HG03432 (cell line): ENCODE measurements at regions not wholly inside any gene's neighbourhood (a gene's known extent, or its start where the extent isn't known, plus 50 kb on each side); places are given as distances from the start of the nearest gene placed in this dataset.
"Not testable (repeated sequence)": the region's sequence is repeated elsewhere in the genome, so short reads cannot be mapped to it uniquely, and the experiment has no call there.

Experiments used
- ATAC-seq: cut with Tn5 transposase; IDR thresholded peaks from one replicate; pipeline ENCODE4 v1.9.1; 2021; ENCODE audit warnings: mild to moderate bottlenecking, moderate library complexity; ENCODE audit not compliant: unreplicated experiment

DNA sequence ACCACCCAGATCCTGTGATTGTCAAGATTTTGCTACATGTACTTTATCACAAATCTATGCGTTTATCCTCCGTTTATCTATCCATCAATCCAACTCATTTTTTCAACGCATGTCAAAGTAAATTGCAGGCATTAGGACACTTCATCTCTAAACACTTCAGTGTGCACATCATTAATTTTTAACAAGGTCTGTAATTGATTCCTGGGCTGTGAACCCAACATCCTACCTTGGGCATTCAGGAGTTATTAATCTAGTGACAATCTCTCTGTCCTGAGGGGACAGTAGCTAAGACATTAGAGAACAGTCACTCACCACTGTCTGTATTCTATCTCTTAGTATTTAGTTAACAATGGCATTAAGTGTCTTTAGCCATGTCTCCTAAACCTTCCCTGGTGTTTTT lies 264.7 kb downstream of the SOX9 start:
- no peak for ATAC-seq

DNA sequence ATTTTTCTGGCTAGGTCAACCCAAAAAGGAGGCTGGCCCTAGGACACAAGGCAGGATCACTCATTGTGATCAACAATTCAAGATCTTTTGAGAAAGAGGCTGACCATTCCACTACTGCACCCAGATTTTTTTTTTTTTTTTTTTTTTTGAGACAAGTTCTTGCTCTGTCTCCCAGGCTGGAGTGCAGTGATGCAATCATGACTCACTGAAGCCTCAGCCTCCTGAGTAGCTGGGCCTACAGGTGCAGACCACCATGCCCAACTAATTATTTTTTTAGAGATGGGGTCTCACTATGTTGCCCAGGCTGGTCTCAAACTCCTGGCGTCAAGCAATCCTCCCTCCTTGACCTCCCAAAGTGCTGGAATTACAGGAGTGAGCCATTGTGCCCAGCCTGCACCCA lies 265.4 kb downstream of the SOX9 start:
- not testable (repeated sequence) for ATAC-seq

DNA sequence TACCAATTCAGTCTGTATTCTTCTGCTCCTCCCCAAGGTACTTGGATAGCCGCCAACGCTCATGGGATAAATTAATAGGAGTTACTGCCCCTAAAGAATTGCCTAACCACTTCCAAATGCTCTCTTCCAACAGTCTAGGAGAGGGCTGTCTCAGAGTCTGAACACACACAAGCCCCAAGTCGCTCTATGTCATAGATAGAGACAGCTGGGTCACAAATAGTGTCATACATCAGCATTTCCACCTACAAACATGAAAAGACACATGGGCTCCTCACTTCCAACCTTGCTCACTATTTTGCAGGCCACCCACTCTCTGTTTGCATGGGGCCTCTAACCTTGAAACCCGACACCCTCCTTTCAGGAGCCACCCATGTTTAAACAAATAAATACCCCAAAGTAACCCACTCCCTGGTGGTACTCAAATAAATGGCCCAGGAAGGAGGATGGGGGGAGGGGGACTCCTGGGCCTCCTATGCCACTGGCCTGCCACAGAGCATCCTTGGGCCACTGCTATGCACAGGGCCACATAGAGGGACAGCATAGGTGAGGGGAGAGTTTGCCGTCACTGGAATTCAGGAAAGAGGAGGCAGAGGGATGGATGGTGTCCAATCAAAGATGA lies 265.9 kb downstream of the SOX9 start:
- ATAC-seq = no peak

DNA sequence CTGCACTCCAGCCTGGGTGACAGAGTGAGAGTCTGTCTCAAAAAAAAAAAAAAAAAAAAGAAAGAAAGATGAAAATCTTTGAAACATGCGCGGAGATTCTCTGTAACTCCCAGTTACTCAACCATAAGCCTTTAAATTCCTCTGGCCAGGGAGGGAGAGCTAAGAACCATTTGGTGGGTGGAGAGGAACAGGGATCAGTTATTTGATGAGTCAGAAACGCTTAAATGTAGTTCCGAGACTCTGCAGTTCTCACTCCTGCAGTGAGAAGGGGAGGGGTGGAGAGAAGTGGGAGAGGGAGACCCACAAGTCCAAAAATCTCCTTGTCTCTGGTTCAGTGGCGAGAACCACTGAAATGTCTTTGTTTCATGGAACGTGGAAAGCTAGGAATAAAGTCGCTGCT lies 266.7 kb downstream of the SOX9 start:
- ATAC-seq = no peak

DNA sequence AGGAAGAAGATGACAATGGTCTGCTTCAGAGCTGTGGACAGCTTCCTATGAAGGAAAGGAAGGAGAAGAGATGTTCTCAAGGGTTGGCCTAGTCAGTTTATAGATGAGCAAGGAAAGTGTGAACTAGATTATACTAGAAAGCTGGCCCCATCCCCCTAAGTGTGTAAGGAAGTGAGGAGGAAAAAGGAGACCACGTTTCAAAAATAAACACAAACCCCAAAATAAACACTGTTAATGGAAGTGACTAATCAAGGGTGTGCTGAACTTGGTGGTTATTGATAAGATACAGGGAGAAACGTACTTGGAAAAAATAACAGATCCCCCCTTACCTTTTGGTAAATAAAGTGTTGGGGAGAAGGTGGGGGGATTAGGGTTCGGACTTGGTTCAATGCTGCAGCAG lies 267.1 kb downstream of the SOX9 start:
- ATAC-seq = no peak

DNA sequence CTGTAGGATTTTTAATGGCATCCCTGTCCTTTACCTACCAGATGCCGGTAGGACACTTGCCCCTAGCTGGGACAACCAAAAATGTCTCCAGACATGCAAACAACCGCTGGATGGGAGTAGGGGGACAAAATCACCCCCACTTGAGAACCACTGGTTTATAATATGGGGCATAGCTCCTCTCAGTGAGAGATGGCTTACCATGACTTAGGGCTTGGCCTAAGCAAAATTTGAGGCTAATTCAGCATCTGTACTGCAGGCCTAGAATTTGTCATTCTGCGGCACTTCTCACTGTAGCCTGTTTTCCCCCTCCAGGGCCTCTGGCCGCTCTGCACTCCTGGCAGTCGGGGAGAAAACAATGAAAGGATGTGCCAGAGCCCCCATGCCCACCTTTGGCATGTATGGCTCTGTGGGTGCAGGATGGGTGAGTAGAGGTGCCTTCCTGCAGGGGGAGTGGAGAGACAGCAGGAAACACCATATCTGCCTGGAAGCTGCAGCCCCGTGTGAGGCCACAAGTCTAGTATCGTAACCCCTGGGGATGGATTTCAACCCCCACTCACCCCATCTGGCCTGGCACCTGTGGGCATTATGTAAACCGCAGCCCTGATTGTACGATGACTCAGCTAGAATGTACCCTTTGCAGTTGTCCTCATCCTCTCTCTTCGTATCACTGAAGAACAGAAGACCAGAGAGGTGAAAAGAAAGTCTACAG lies 268.1 kb downstream of the SOX9 start:
- peak; percentile 50 for ATAC-seq

DNA sequence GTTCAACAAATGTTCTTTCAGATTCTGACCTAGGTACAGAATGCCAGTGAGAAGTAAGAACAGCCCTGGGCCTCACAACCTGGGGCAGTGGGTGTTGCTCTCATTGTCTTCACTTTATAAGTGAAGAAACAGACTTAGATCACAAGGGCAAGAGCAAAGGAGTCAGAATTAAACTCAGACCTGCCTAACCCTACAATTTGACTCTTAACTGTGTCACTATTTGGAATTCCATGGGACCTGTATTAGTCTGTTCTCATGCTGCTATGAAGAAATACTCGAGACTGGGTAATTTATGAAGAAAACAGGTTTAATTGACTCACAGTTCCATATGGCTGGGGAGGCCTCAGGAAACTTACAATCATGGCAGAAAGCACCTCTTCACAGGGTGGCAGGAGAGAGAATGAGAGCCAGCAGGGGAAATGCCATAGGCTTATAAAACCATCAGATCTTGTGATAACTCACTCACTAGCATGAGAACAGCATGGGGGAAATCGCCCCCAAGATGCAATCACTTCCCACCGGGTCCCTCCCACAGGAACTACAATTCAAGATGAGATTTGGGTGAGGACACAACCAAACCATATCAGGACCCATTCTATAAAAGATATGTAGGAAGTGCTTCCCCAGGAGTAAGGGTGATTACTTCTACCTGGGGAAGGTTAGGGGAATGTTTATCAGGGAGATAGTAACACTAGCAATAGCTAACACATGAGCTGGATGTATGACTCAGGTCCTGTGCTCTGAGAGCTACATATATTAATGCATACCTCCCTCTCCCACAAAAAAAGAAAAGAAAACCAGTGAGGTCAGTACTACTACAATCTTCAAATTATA lies 270.1 kb downstream of the SOX9 start:
- no peak for ATAC-seq

DNA sequence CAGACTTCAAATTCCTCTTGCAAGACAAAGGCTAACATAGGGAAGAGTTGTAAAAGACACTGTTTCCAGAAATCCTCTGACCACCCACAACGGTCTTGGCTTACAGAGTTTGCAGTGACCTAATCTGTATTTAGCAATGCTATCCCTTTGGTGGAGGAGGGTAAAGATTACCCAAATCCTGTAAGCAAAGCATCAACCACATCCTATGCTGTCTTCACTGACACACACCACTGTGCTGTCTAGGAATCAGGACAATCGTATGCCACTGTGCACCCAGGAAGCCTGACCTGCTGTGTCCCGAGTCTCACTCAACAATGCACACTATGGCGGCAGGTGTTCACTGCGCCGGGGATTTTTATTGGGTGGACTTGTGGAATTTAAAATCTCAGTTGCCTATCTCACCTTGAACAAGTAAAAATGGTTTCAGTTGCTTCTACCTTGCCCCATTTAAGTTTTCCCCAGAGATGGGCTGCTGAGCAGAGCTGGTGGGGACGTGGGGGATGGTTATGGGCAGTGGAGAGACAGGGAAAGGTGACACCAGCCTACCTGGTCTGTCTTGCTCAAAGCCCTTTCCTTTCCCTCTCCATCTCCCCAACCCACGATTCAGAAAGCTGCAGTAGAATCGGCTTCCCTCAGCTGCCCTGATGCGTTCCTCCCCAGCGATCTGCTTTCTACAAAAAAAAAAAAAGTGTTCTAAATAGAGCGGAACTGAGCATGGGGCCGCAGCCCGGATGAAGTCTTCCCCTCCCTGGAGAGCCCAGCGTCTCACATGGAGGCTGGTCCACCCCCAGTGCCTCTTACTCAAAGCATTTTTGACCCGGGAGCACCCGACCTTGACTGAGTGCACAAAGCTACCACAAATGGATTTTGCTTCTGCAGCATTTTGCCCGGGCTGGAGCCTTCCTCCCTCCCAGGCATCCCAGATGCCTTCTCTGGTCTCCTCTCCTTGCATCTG lies 271.5 kb downstream of the SOX9 start:
- ATAC-seq = peak; percentile 61

DNA sequence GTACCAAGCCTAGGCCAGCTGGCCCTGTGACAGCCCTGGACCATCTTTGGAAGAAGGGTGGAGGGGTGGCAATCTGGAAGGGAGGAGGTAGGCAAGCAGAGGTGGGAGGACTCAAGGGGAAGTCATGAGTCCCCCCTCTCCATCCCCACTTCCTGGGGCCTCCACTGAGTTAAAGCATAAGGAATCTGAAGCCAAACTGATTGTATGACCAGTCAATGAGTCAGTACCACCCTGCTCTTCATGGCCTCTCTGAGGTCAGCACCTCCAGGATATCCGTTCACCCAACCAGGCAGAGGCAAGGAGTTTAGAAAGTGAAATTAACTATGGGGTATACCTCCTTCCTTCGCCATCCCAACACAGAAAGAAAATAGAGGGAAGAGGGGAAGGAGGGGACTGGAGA lies 272.7 kb downstream of the SOX9 start:
- no peak for ATAC-seq

DNA sequence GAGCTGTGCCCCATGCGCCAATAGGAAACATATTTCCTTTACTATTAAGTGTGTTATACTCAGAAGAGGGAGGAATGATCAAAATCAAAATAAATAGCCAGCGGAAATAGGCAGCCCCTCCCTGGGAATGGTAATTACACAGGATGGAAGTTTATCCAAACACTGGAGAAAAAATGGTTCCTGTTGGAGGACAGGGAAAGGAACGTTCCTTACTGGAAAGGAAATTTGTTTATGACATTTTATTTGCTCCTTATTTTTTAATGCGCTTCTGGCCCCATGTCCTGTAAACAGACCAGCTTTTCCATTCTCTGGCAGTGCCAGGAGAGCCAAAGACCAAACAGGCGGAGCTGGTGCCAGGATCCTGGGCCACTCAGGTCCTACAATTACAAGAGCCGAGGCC lies 273.7 kb downstream of the SOX9 start:
- no peak for ATAC-seq

DNA sequence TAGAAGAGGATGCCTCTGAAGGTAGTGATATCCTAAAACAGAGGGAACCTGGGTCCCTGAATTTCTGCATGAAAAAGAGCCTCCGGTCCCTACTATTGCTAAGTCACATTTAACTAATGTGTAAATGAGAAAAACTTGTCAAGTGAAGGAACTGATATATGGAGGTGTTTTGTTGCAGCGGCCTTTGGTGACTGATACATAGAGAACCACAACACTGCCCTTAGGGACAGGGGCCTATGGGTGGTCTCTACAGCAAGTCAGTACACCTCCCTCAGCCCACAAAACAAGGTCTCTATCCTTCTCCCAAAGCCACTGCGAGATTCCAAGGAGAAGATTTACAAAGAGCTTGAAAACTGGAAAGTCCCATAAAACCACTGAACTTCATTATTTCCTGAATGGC lies 275.3 kb downstream of the SOX9 start:
- no peak for ATAC-seq

DNA sequence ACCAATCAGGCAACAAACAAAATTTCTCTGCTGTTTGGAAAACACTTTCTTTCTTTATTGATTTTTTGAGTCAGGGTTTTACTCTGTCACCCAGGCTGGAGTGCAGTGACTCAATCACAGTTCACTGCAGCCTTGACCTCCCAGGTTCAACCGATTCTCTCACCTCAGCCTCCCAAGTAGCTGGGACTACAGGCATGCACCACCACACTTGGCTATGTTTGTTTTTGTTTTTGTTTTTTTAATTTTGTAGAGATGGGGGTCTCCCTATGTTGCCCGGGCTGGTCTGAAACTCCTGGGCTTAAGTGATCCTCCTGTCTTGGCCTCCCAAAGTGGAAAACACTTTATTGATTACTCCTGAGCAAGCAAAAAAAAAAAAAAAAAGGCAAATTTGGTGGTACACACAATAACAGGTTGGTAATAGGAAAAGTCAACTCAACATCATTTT lies 276.4 kb downstream of the SOX9 start:
- ATAC-seq = no peak

DNA sequence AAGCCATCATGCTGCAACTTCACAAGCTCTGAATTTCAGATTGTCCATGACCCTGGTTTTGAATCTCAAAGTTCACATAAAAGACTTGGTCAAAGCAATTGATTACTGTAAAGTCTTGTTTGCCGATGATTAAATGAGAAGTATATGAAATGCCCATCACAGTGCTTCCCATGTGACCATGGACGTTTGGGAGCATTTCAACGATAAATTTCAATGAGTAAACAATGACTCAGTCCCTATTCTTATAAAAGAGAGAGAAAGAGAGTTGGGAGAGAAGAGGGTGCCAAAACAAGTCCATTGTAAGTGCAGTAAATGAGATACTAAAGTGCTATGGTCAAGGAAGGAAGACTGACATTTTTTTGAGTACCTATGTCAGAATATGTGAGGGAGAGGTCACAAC lies 276.9 kb downstream of the SOX9 start:
- no peak for ATAC-seq

DNA sequence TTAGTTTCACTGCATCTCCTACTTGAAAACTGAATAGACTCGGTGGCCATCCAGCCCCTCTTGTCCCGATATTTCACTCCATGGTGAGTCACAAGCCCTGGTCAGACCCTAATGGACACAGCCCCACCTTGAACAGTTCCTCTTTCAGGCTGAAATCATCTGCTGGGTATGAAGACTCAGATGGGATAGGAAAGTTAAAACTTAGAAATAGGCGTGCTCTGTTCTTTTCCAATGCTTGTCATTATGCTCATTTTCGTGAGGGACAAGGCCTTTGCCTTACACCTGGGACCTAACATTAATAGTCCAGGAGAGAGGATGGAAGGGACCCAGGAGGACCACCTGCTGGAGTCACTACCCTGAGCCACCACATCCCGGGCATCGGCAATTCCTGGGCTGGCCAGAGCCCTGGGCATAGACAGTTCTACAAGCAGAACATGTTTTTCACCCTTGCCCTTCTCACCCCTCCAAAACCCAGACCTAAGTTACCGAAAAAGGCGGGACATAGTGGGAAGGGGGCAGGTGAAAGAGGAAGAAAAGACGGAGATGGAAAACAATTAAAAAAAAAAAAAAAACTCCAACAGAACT lies 278.3 kb downstream of the SOX9 start:
- no peak for ATAC-seq

DNA sequence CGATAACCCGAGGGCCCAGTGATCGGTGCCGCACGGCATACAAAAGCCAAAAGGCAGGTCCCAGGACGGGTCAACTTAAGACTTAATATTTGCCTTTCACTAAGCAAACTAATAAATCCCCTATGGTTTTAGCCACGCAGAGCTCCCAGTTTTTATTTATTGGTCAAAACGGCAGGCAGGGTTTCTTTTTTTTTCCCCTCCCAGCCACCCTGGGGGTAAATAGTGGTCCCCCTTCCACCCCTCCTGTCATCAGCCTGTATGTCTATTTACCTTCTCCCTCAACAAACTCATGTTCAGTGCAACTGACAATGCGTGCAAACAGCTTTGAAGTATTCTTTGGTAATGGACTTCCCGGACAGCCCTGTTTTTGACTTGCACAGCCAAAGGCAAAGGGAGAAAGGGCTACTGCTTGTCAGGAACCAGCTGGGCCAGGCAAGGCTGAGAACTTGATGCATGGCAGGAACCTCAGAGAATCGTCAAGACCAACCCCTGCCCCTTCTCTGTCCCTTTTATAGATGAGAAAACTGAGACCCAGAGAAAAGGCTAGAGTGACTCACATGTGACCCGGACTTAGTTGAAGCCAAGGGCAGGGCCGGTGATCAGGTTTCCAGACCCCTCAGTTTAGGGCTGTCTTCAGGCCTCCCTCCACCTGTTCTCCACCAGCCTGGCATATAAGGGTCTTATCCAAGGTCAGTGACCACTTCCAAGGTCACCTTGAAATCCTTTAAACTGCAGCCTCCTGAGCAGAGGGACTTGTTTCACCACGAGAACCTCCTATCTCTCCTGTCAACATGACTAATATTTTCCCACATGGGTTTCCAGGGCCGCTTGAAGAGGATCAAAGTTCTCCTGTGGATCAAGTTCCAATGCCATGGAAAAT lies 279.0 kb downstream of the SOX9 start:
- ATAC-seq = no peak

DNA sequence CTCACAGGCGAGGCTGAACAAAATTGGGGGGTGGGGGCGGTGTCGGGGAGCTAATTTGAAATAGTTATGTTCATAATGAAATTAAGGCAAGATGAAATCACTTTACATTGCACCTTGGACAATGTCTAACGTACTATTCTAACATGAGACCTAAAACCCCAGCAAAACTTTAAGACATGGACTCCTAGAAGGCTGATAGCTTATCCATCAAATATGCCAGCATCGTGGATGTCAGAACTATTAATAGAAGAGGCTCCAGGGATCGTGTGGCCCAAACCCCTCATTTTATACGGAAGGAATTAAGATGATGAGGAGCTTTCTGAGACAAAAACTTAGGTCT lies 279.6 kb downstream of the SOX9 start:
- ATAC-seq = no peak

DNA sequence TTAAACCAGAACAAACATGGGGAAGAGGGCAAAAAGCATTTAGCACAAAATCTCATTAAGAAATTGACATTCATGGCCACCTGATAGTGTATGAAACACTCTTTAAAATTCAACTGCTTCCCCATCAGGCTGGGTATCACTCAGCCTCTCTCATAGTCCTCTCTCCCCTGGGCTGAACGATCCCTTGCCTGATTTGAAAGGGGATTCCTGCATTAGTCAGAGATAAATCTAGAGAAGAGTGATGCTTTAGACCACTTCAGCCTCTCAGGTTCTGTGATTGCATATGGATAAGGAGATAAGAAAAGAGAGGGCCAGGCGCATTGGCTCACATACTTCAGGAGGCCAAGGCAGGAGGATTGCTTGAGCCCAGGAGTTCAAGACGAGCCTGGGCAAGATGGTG lies 280.0 kb downstream of the SOX9 start:
- no peak for ATAC-seq

DNA sequence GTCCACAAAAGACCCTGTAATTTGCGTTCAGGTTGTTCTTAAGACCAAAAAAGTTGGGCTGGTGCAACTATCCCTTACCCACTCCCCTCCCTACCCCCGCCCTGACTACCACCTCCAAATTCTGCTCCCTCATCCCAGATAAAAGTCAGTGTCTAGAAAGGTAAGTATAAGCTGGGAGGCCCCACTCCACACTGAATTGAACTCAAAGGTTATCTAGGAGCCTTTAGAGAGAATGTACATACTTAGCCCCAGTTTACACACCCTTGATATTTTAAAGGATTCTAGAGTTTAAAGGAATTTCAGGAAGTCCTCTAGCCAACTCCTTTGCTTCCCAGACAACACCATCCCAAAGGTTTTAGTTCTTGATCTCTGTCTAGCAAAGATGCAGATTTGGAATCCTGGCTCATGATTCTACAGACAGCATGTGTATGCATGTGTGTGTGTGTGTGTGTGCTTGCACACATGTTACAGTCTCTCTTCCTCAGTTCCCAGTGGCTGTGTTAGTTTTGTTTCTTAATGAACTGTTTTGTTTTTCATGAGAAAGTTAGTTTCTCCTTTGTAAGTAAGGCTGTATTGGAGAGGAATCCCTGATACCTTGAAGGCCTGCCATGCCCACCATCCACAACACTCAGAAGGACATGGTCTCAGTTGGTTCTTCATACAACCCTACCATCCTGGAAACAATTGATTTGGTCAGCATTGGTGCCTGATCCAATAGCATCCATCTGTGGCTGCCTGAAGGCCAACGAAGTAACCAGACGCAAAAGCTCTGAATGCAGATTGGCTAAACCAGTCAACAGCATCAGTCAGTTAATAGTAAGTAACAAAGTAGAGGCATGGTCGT lies 281.3 kb downstream of the SOX9 start:
- ATAC-seq = no peak

DNA sequence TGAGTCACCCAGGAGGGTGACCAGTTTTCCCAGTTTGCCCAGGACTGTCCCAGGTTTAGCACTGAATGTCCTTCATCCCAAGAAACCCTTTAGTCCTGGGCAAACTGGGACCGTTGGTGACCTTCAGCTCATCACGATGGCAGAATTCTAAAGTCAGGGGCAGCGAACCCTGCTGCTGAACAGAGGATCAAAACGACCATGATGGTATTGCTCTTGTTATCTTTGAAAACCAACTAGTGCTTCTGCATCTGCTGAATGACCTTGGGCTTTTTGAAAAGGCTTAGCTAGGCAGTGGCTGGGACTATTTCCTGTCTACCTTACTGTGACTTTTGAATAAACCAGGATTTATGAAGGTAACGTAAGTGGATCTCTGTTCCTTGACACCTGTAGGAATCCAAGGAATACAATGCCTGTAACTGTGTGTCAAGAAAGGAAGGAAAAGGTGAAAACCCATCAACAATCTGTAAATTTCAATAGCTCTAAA lies 281.9 kb downstream of the SOX9 start:
- no peak for ATAC-seq
